ENCODE measurements at regions not wholly inside any gene's neighbourhood (a gene's known extent, or its start where the extent isn't known, plus 50 kb on each side); places are given as distances from the start of the nearest gene placed in this dataset.
"Not testable (repeated sequence)": the region's sequence is repeated elsewhere in the genome, so short reads cannot be mapped to it uniquely, and the experiment has no call there.

DNA sequence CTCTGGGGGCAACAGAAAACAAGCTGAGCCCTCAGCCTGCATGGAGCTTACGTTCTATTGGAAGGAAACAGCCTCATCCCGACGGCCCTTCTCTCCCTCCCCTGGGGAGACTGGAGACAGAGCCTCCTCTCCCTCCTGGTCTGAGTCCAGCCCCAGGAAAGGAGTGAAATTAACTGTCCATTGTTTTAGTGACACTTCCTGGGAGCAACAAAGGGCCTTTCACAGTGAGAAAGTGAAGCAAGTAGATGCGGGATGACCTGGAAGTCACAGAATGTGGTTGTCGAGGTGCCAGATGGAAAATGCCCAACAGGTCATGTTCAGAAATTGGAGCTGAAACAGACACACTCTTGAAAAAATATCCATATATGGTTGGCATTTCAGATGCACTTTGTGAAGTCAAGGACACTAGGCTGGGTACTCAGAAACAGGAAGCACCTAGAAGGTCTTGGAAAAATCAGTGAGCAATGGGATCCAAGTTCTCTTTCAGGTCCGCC is 77.8 kb downstream of the TFAP2C start:
- Histone ChIP-seq H3K27me3 (no peaks in the 10 kb centered on the region), H3K36me3 (no peaks in the 10 kb centered on the region), H3K9me3 (peaks cover 0 to 3% of the 10 kb centered on the region in 2 donors), H3K4me1 (ENCODE audit: insufficient read depth) (no peaks in the 10 kb centered on the region), H3K4me3 (no peak overlapping the region), H3K27ac (no peak overlapping the region)
- DNase-seq, result no peak
- TF ChIP-seq CTCF (IDR thresholded peaks at IDR 0.05) (no peak), POLR2A (IDR thresholded peaks at IDR 0.05) (no peak), EP300 (IDR thresholded peaks at IDR 0.05) (no peak)
- intact Hi-C loops (cut with DNase I), result no loop called here
- 44 to 60% (median 56%) methylated on average over 6 of the region's 6 CpGs for WGBS, 3 donors

DNA sequence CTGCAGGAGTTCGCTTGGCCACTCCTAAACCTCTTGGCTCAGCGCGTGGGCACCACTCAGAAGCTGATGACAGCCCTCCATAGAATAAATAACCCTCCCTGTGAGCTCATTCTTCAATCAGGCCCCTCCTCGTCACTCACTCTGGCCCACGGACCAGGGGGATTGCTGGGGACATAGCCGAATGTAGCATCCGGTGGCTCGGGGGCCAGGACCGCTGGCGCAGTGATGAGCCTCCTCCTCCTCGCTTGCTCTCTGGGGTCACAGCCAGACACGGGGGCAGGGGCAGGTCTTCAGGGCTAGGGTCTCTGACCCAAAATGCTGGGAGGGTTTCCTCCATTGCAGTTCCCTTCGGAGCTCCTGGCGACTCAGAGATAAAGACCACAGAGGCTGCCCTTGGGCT is 79.9 kb downstream of the TFAP2C start:
- Histone ChIP-seq H3K4me1 (ENCODE audit: insufficient read depth) (no peaks in the 10 kb centered on the region), H3K27me3 (no peaks in the 10 kb centered on the region), H3K36me3 (no peaks in the 10 kb centered on the region), H3K27ac (no peak overlapping the region), H3K9me3 (peaks cover 0 to 3% of the 10 kb centered on the region in 2 donors), H3K4me3 (no peak overlapping the region)
- TF ChIP-seq CTCF (IDR thresholded peaks at IDR 0.05), result no peak
- no peak for TF ChIP-seq POLR2A (IDR thresholded peaks at IDR 0.05)
- no peak for TF ChIP-seq EP300 (IDR thresholded peaks at IDR 0.05)
- intact Hi-C loops (cut with DNase I), result no loop called here
- DNase-seq, result no peak
- WGBS, 3 donors, result 66 to 80% (median 69%) methylated on average over 13 to 14 of the region's 14 CpGs

GRCh38 chr20:56710125-56710524 is 81.0 kb downstream of the TFAP2C start:
- DNase-seq, result no peak
- 84 to 88% (median 87%) methylated on average over 11 of the region's 11 CpGs for WGBS, 3 donors

GRCh38 chr20:56710577-56710976 is 81.5 kb downstream of the TFAP2C start:
- H3K4me1 ChIP-seq (ENCODE audit: insufficient read depth); H3K36me3 ChIP-seq; intact Hi-C loops (cut with DNase I); H3K27me3 ChIP-seq; DNase-seq; H3K9me3 ChIP-seq; H3K4me3 ChIP-seq; H3K27ac ChIP-seq: not testable (repeated sequence)
- 64 to 80% (median 68%) methylated on average over 2 of the region's 2 CpGs for whole genome bisulfite sequencing, 3 donors

More at GRCh38 chr20:56710125-56710524, 81.0 kb downstream of the TFAP2C start:
- peaks cover 0 to 6% of the 10 kb centered on the region in 2 donors for H3K9me3 ChIP-seq
- H3K36me3 ChIP-seq, result no peaks in the 10 kb centered on the region
- intact Hi-C loops (cut with DNase I), result no loop called here
- H3K4me3 ChIP-seq, result no peak overlapping the region
- no peak overlapping the region for H3K27ac ChIP-seq
- H3K4me1 ChIP-seq (ENCODE audit: insufficient read depth), result no peaks in the 10 kb centered on the region
- no peaks in the 10 kb centered on the region for H3K27me3 ChIP-seq
- no peak for TF ChIP-seq CTCF (IDR thresholded peaks at IDR 0.05)
- TF ChIP-seq EP300 (IDR thresholded peaks at IDR 0.05), result no peak
- TF ChIP-seq POLR2A (IDR thresholded peaks at IDR 0.05), result no peak

- H3K27me3 ChIP-seq, result no peaks in the 10 kb centered on the region
- intact Hi-C loops (cut with DNase I), result no loop called here
- H3K4me3 ChIP-seq, result no peak overlapping the region
- 22 to 45% (median 34%) methylated on average over 6 of the region's 6 CpGs for WGBS, 3 donors
- H3K27ac ChIP-seq, result no peak overlapping the region
- H3K9me3 ChIP-seq, result peaks cover 0 to 7% of the 10 kb centered on the region in 2 donors
- no peaks in the 10 kb centered on the region for H3K36me3 ChIP-seq
- DNase-seq, result no peak
- TF ChIP-seq CTCF (IDR thresholded peaks at IDR 0.05), result no peak
- TF ChIP-seq EP300 (IDR thresholded peaks at IDR 0.05), result no peak
- TF ChIP-seq POLR2A (IDR thresholded peaks at IDR 0.05), result no peak
- no peaks in the 10 kb centered on the region for H3K4me1 ChIP-seq (ENCODE audit: insufficient read depth)
Observed at GRCh38 chr20:56711018-56711417, 81.9 kb downstream of the TFAP2C start.
